DND-41 (cell line): ENCODE measurements at regions not wholly inside any gene's neighbourhood (a gene's known extent, or its start where the extent isn't known, plus 50 kb on each side); places are given as distances from the start of the nearest gene placed in this dataset.

Source experiments
- ATAC-seq: fragments of 200-7000 bp; cut with Tn5 transposase; 3 replicates; pipeline ENCODE4 v1.9.1; 2021; ENCODE audit warnings: low read depth; ENCODE audit not compliant: insufficient read depth
- DNase-seq: peaks from one replicate; pipeline ENCODE4 v3.0.0-alpha.2; 2020
- H2AFZ ChIP-seq: 2 replicates; pipeline ENCODE4 v1.6.0; 2012; ENCODE audit warnings: low read depth, low read length
- H3K27ac ChIP-seq: 2 replicates; pipeline ENCODE4 v1.5.1; 2012; ENCODE audit warnings: low read length, inconsistent platforms
- H3K27me3 ChIP-seq: fragments of 200-600 bp; sonication (generic); 2 replicates; pipeline ENCODE4 v1.6.0; 2012; ENCODE audit warnings: low read length, mild to moderate bottlenecking, inconsistent platforms; ENCODE audit not compliant: insufficient read depth, poor library complexity
- H3K36me3 ChIP-seq: 2 replicates; pipeline ENCODE4 v1.5.1; 2012; ENCODE audit warnings: low read length, inconsistent platforms; ENCODE audit not compliant: insufficient read depth
- H3K4me1 ChIP-seq: 2 replicates; pipeline ENCODE4 v1.5.1; 2012; ENCODE audit warnings: mild to moderate bottlenecking, low read length; ENCODE audit not compliant: insufficient read depth
- H3K4me2 ChIP-seq: 2 replicates; pipeline ENCODE4 v1.6.0; 2012; ENCODE audit warnings: mild to moderate bottlenecking, moderate library complexity, low read length, inconsistent platforms; ENCODE audit not compliant: insufficient read depth
- H3K4me3 ChIP-seq, 2 experiments: fragments of 200-600 bp in 1 of 2; shearing (Covaris generic) in 1 of 2; 2 replicates each; pipeline ENCODE4 v1.5.1; 2012 to 2016; ENCODE audit warnings: inconsistent platforms in 2 of 2, low read length in 2 of 2, mild to moderate bottlenecking in 2 of 2, low read depth in 1 of 2, moderate library complexity in 1 of 2
- H3K79me2 ChIP-seq: 2 replicates; pipeline ENCODE4 v1.6.0; 2012; ENCODE audit warnings: low read length, inconsistent platforms; ENCODE audit not compliant: insufficient read depth
- H3K9ac ChIP-seq: 2 replicates; pipeline ENCODE4 v1.6.0; 2012; ENCODE audit warnings: low read depth, mild to moderate bottlenecking, inconsistent platforms, low read length, moderate library complexity
- H3K9me3 ChIP-seq: 2 replicates; pipeline ENCODE4 v1.5.1; 2012; ENCODE audit warnings: low read length, moderate library complexity, mild to moderate bottlenecking, inconsistent platforms; ENCODE audit not compliant: insufficient read depth, severe bottlenecking
- H4K20me1 ChIP-seq: 2 replicates; pipeline ENCODE4 v1.6.0; 2012; ENCODE audit warnings: low read length; ENCODE audit not compliant: insufficient read depth
- CTCF ChIP-seq: IDR thresholded peaks from 2 replicates; pipeline ENCODE4 v1.5.1; 2012; ENCODE audit warnings: borderline replicate concordance, low read length, moderate library complexity, mild to moderate bottlenecking; ENCODE audit not compliant: poor library complexity, severe bottlenecking; ENCODE audit errors: extremely low read depth
- EZH2 ChIP-seq: IDR thresholded peaks from 3 replicates; pipeline ENCODE4 v1.6.1; 2012; ENCODE audit warnings: borderline replicate concordance, low read depth, mild to moderate bottlenecking, moderate library complexity, low read length, inconsistent platforms; ENCODE audit not compliant: severe bottlenecking

DNA sequence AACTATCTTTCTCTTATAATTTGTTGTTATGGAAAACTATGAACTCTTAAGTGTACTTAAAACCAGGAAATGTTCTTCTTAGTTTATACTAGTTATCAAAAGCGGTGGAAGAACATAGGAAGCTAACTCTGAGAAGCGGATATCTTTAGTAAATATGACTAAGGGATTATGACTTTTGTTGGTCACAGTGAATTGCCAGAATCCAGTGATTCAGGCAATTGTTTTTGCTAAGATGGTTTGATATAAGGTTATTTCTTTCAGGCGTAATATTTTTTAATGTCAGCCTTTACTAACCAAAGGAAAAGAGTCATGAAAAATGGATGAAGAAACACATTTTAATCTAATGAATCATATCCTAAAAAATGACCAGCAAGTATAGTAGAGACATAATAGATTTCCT lies 473.5 kb downstream of the FOXG1 start:
- Histone ChIP-seq H3K4me3 (no peak overlapping the region), H3K27ac (no peak overlapping the region), H3K9ac (no peak overlapping the region), H3K4me2 (no peak overlapping the region), H3K4me1 (no peaks in the 10 kb centered on the region), H3K79me2 (no peaks in the 10 kb centered on the region), H3K27me3 (no peaks in the 10 kb centered on the region), H3K36me3 (no peaks in the 10 kb centered on the region), H4K20me1 (no peaks in the 10 kb centered on the region), H2AFZ (no peak overlapping the region), H3K9me3 (no peaks in the 10 kb centered on the region)
- no peak for TF ChIP-seq EZH2
- no peak for TF ChIP-seq CTCF
- DNase-seq (no peak), ATAC-seq (no peak)

DNA sequence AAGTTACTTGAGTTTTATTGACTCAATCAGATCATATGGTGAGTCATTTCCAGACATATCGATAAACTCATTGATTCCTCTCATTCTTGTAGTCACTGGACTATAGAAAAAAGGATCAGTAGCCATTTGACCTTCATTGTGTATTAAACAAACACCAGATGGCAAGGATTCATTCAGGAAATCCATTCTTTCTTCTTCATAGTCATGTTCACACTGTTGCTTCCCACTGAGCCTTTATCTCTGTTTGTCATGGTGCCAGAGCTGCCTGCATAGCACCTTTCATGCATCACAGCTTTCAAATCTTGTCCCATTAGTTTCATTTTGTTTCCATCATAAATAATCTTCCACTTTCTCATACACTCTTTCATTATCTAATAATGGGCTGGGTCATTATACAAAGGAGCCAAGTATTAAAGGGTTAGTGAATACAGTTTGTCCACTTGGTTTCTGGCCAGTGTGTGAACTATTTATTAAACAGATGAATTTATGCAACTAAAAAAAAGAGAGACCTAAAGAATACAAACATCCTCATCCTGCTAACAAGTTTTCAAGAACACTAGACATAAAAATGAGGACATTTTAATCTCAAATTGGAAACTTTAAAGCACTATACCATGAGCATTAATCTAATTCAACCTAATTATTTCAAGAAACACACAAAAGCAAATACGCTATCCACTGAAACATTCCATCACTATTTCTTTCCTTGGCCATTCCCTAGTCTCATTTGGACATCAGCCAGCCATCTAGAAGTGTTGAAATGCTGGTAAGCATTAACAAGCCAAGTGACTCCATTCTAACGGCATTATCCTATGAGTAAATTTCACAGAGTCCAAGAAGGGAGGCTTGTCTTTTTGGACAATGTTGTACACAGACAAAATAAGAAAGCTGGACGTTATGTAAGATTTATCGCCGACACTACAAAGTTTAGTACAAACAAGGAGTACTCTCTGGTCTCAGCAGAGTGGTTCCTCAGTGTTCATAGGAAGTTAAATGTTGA lies 476.5 kb downstream of the FOXG1 start:
- ATAC-seq (no peak), DNase-seq (no peak)
- Histone ChIP-seq H3K4me2 (no peak overlapping the region), H3K79me2 (no peaks in the 10 kb centered on the region), H3K9ac (no peak overlapping the region), H3K4me3 (no peak overlapping the region), H4K20me1 (no peaks in the 10 kb centered on the region), H2AFZ (no peak overlapping the region), H3K27me3 (no peaks in the 10 kb centered on the region), H3K36me3 (no peaks in the 10 kb centered on the region), H3K9me3 (no peaks in the 10 kb centered on the region), H3K4me1 (no peaks in the 10 kb centered on the region), H3K27ac (no peak overlapping the region)
- TF ChIP-seq CTCF, result no peak
- TF ChIP-seq EZH2, result no peak

- H3K36me3 ChIP-seq, result no peaks in the 10 kb centered on the region
- no peaks in the 10 kb centered on the region for H3K4me1 ChIP-seq
- ATAC-seq (no peak), DNase-seq (no peak)
- H3K9ac ChIP-seq, result no peak overlapping the region
- H3K79me2 ChIP-seq, result no peaks in the 10 kb centered on the region
- no peak overlapping the region for H3K4me3 ChIP-seq
- no peak overlapping the region for H3K27ac ChIP-seq
- no peaks in the 10 kb centered on the region for H4K20me1 ChIP-seq
- no peak overlapping the region for H3K4me2 ChIP-seq
- no peak overlapping the region for H2AFZ ChIP-seq
- H3K27me3 ChIP-seq, result no peaks in the 10 kb centered on the region
- H3K9me3 ChIP-seq, result no peaks in the 10 kb centered on the region
- TF ChIP-seq EZH2 (no peak), CTCF (no peak)
Measured at GRCh38 chr14:29255692-29256091, 489.1 kb downstream of the FOXG1 start.
